ENCODE measurements at regions not wholly inside any gene's neighbourhood (a gene's known extent, or its start where the extent isn't known, plus 50 kb on each side); places are given as distances from the start of the nearest gene placed in this dataset.

GRCh38 chr10:22770270-22770669 lies 55.9 kb upstream of the PIP4K2A start:
- no peak for DNase-seq (ENCODE audit: low read depth)
- H3K4me3 ChIP-seq (ENCODE audit: low read depth, low read length) = no peak overlapping the region
- no peak for TF ChIP-seq CTCF (conservative IDR thresholded peaks at IDR 0.05; ENCODE audit: low read depth, low read length)

GRCh38 chr10:22767859-22768258 lies 53.5 kb upstream of the PIP4K2A start:
- DNase-seq (ENCODE audit: low read depth) = no peak
- TF ChIP-seq CTCF (conservative IDR thresholded peaks at IDR 0.05; ENCODE audit: low read depth, low read length) = no peak
- no peak overlapping the region for H3K4me3 ChIP-seq (ENCODE audit: low read depth, low read length)

GRCh38 chr10:22766693-22767092 lies 52.3 kb upstream of the PIP4K2A start:
- no peak for TF ChIP-seq CTCF (conservative IDR thresholded peaks at IDR 0.05; ENCODE audit: low read depth, low read length)
- DNase-seq (ENCODE audit: low read depth) = no peak
- no peak overlapping the region for H3K4me3 ChIP-seq (ENCODE audit: low read depth, low read length)

DNA sequence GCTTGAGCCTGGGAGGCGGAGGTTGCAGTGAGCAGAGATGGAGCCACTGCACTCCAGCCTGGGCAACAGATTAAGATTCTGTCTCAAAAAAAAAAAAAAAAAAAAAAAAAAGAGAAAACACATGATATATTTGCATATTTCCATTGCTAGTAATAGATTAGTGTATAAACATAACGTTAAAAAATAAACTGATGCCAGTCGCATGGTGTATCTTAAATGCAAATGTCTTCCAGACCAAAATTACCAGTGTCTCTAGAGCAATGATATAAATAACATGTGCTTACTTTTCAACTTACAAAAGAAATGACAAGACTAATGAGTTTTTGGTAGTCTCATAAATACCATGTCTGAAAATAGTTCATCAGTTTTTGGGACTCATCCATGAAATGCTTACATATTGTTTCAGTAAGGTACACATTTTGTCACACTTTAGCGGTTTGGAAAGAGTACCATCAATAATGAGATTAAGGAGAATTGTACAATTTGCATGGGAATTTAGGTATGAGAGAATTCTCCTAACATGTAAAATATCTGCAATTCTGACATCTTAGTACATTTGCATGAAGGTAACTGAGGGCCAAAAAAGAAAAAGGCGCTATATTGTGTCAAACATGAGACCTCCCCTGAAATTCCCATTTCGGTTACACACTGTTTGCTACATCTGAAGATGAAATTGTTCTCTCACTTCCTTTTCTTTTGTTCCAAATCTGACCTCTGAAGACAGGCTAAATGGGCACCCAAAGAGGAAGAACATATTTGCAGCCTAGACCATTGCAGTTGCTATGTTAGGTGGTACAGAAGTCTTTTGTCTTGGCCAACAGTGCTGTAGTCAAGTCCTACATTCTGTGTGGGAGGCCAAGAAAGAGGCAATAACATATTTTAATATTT lies 51.5 kb upstream of the PIP4K2A start:
- DNase-seq (ENCODE audit: low read depth) = no peak
- H3K4me3 ChIP-seq (ENCODE audit: low read depth, low read length) = no peak overlapping the region
- TF ChIP-seq CTCF (conservative IDR thresholded peaks at IDR 0.05; ENCODE audit: low read depth, low read length) = no peak

DNA sequence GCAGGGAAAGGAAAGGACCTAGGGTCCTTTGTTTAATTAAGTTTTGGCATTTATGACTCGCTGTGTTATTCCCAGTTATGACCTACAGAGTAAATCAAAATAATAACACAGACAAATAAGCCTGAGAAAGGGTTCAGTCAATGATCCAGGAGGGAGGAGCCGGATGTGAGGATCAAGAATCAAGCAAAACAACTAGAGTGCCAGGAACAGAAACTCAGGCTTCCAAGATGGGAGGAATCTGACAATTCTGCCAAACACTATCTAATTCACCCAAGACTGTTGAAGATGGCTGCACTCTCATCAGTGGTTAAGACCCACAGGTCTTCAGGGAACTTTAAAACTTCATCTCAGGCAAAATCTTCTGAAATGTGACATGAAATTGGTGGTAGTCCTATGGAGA lies 50.3 kb upstream of the PIP4K2A start:
- no peak for DNase-seq (ENCODE audit: low read depth)
- TF ChIP-seq CTCF (conservative IDR thresholded peaks at IDR 0.05; ENCODE audit: low read depth, low read length) = no peak
- no peak overlapping the region for H3K4me3 ChIP-seq (ENCODE audit: low read depth, low read length)

Data from epithelial cell of proximal tubule (primary cell).